ENCODE measurements at regions not wholly inside any gene's neighbourhood (a gene's known extent, or its start where the extent isn't known, plus 50 kb on each side); places are given as distances from the start of the nearest gene placed in this dataset.

GRCh38 chr5:72733810-72734209 lies 82.7 kb upstream of the TNPO1 start:
- no peak for DNase-seq (ENCODE audit: low read depth)
- no peak for TF ChIP-seq CTCF (IDR thresholded peaks at IDR 0.05; ENCODE audit: insufficient read depth, low read depth, low read length, missing control alignments)
- H3K4me3 ChIP-seq (ENCODE audit: low read length), result no peak overlapping the region

- no peak overlapping the region for H3K4me3 ChIP-seq (ENCODE audit: low read length)
- DNase-seq (ENCODE audit: low read depth), result peak; percentile 78
- TF ChIP-seq CTCF (IDR thresholded peaks at IDR 0.05; ENCODE audit: insufficient read depth, low read depth, low read length, missing control alignments), result no peak
These were observed 92.9 kb upstream of the TNPO1 start for GRCh38 chr5:72723581-72723980.

DNA sequence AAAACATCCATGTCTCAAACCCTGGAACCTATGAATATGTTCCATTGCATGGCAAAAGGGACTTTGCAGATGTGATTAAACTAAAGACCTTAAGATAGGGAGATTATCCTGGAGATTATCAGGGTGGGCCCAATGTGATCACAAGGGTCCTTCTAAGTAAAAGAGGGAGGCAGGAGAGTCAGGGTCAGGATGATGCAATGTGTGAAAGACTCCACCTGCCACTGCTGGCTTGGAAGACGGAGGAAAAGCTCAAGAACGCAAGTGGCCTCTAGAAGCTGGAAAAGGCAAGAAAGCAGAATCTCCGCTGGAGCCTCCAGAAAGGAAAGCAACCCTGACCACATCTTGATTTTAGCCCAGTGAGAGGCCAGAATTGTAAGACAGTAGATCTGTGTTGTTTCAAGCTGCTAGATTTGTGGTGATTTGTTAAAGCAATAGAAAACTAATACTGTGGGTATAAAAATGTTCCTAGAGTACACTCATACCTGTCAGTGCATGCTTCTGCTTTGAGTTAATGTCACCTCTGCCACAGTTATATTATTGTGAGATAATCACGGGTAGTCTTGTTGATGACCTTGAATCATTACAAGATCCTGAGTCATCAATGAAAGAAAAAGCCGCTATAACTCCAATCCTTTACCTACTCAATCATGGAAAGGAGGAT lies 93.5 kb upstream of the TNPO1 start:
- no peak overlapping the region for H3K4me3 ChIP-seq (ENCODE audit: low read length)
- no peak for TF ChIP-seq CTCF (IDR thresholded peaks at IDR 0.05; ENCODE audit: insufficient read depth, low read depth, low read length, missing control alignments)
- peak; percentile 40 for DNase-seq (ENCODE audit: low read depth)

DNA sequence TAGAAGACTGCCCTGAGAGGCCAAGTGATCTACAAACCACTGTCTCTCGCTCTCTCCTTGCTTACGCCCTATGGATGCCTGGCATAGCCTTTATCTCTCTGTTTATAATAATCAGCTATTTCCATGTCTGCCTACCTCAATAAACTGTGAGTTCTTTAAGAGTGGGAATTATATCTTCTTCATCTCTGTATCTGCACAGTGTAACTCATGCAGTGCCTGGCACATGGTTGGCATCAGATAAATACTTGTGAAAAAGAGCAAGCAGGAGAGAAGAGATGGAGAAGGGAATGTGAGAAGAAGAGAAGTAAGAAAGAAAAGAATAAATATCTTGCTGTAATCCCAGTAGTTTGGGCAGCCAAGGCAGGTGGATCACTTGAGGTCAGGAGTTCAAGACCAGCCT lies 94.6 kb upstream of the TNPO1 start:
- H3K4me3 ChIP-seq (ENCODE audit: low read length), result no peak overlapping the region
- no peak for DNase-seq (ENCODE audit: low read depth)
- no peak for TF ChIP-seq CTCF (IDR thresholded peaks at IDR 0.05; ENCODE audit: insufficient read depth, low read depth, low read length, missing control alignments)

DNA sequence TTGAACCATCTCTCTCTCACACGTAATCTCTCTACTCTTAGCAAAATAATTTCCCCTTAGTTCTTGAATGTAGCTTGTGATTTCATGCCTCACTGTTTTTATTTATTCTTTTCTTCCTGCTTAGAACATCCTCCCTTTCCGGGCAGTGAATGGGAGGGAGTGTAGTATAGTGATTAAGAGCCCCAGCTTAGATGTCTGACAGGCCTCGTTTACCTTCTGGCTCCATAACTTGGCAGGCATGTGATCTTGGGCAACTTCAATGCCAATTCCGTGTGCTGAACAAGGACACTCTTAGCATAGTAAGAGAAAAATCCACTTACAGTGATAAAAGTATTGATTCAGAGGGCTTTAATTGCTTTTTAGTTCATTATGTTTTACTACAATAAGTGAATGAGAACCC lies 96.3 kb upstream of the TNPO1 start:
- peak; percentile 17 for DNase-seq (ENCODE audit: low read depth)
- no peak for TF ChIP-seq CTCF (IDR thresholded peaks at IDR 0.05; ENCODE audit: insufficient read depth, low read depth, low read length, missing control alignments)
- H3K4me3 ChIP-seq (ENCODE audit: low read length), result no peak overlapping the region

DNA sequence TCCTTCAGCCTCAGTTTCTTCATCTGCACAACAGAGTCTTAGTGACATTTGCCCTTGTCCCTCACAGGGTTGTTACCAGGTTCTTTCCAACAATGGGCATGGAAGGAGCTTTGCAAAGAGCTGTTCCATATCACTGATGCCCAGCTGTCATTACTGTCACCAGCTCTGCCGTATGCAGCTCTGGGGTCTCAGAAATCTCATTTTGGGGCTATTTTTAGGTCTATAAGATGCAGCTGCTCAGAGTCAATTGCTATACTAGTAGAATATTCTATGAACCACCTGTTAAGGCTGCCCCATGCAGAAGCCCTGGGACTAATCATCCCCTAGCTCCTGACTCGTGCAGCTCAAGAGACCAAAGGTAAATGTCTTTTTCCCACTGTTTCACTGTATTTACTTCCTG lies 105.1 kb upstream of the TNPO1 start:
- no peak overlapping the region for H3K4me3 ChIP-seq (ENCODE audit: low read length)
- TF ChIP-seq CTCF (IDR thresholded peaks at IDR 0.05; ENCODE audit: insufficient read depth, low read depth, low read length, missing control alignments), result no peak
- DNase-seq (ENCODE audit: low read depth), result no peak

DNA sequence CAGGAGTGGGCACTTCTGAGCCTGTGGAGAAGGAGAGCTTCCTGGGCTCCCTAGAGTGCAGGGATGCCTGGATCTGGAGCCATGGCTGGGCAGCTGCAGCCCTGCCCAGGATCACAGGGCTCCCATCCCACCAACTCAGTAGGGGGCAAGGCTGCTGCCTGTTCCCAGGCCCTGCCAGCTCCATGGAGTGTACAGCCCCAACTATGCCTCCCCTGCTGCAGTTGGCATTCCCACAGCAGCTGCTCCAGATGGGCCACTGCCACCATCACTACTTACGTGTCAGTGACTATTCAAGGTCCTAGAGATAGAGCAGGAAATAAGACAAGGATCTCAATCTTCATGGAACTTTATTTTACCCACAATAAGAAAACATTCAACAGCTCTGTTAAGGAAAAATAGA lies 107.1 kb upstream of the TNPO1 start:
- DNase-seq (ENCODE audit: low read depth), result no peak
- H3K4me3 ChIP-seq (ENCODE audit: low read length), result no peak overlapping the region
- no peak for TF ChIP-seq CTCF (IDR thresholded peaks at IDR 0.05; ENCODE audit: insufficient read depth, low read depth, low read length, missing control alignments)
